RPMI8226 (cell line): ENCODE measurements at regions not wholly inside any gene's neighbourhood (a gene's known extent, or its start where the extent isn't known, plus 50 kb on each side); places are given as distances from the start of the nearest gene placed in this dataset.
"Not testable (repeated sequence)": the region's sequence is repeated elsewhere in the genome, so short reads cannot be mapped to it uniquely, and the experiment has no call there.

Experiments
- DNase-seq: peaks from one replicate; pipeline ENCODE4 v3.0.0-alpha.2; 2015

GRCh38 chr17:77038884-77039555 lies 101.7 kb upstream of the SEC14L1 start:
- no peak for DNase-seq

GRCh38 chr17:77042476-77043231 lies 98.1 kb upstream of the SEC14L1 start:
- no peak for DNase-seq

- no peak for DNase-seq
Observed at GRCh38 chr17:77045441-77046041, 95.2 kb upstream of the SEC14L1 start.

GRCh38 chr17:77049440-77049839 lies 91.3 kb upstream of the SEC14L1 start:
- peak; percentile 24 for DNase-seq

GRCh38 chr17:77050901-77051300 lies 89.9 kb upstream of the SEC14L1 start:
- DNase-seq, result not testable (repeated sequence)

- DNase-seq, result peak; percentile 42
Observed at GRCh38 chr17:77054936-77055335, 85.8 kb upstream of the SEC14L1 start.

- DNase-seq, result no peak
Observed at GRCh38 chr17:77055453-77055852, 85.3 kb upstream of the SEC14L1 start.

GRCh38 chr17:77058016-77058415 lies 82.8 kb upstream of the SEC14L1 start:
- no peak for DNase-seq

- no peak for DNase-seq
Observed at GRCh38 chr17:77061669-77062068, 79.1 kb upstream of the SEC14L1 start.

GRCh38 chr17:77064598-77064997 lies 76.2 kb upstream of the SEC14L1 start:
- DNase-seq, result no peak

GRCh38 chr17:77066165-77066564 lies 74.6 kb upstream of the SEC14L1 start:
- no peak for DNase-seq

- DNase-seq, result peak; percentile 70
Observed at GRCh38 chr17:77066726-77067409, 73.9 kb upstream of the SEC14L1 start.

GRCh38 chr17:77068915-77069314 lies 71.9 kb upstream of the SEC14L1 start:
- no peak for DNase-seq

- no peak for DNase-seq
Observed at GRCh38 chr17:77070888-77071279, 69.9 kb upstream of the SEC14L1 start.

GRCh38 chr17:77071925-77072490 lies 68.8 kb upstream of the SEC14L1 start:
- no peak for DNase-seq

GRCh38 chr17:77072670-77073069 lies 68.1 kb upstream of the SEC14L1 start:
- no peak for DNase-seq

GRCh38 chr17:77074681-77075080 lies 66.1 kb upstream of the SEC14L1 start:
- DNase-seq, result no peak

- DNase-seq, result no peak
Observed at GRCh38 chr17:77076124-77076830, 64.5 kb upstream of the SEC14L1 start.

GRCh38 chr17:77083531-77083930 lies 57.2 kb upstream of the SEC14L1 start:
- peak; percentile 97 for DNase-seq

- DNase-seq, result peak; percentile 81
Observed at GRCh38 chr17:77085926-77086432, 54.8 kb upstream of the SEC14L1 start.

- peak; percentile 88 for DNase-seq
Observed at GRCh38 chr17:77086433-77087010, 54.2 kb upstream of the SEC14L1 start.
